ENCODE measurements at regions not wholly inside any gene's neighbourhood (a gene's known extent, or its start where the extent isn't known, plus 50 kb on each side); places are given as distances from the start of the nearest gene placed in this dataset.

- TF ChIP-seq GABPA (IDR thresholded peaks at IDR 0.05; ENCODE audit: low read depth) (no peak), CTCF (IDR thresholded peaks at IDR 0.05; ENCODE audit: insufficient read depth, low read length) (no peak), POLR2AphosphoS5 (IDR thresholded peaks at IDR 0.05; ENCODE audit: low read depth) (no peak)
Observed at GRCh38 chr6:11878029-11878428, 99.4 kb upstream of the ADTRP start.

Measured in HL-60 (cell line).